ENCODE measurements at regions not wholly inside any gene's neighbourhood (a gene's known extent, or its start where the extent isn't known, plus 50 kb on each side); places are given as distances from the start of the nearest gene placed in this dataset.
"Not testable (repeated sequence)": the region's sequence is repeated elsewhere in the genome, so short reads cannot be mapped to it uniquely, and the experiment has no call there.

GRCh38 chr5:26386532-26386931 lies 651.9 kb downstream of the CDH9 start:
- no peak for DNase-seq

GRCh38 chr5:26364624-26365023 lies 673.8 kb downstream of the CDH9 start:
- DNase-seq: not testable (repeated sequence)

- DNase-seq: no peak
Measured at GRCh38 chr5:26343801-26344325, 694.5 kb downstream of the CDH9 start.

- no peak for DNase-seq
Measured at GRCh38 chr5:26339576-26339975, 698.8 kb downstream of the CDH9 start.

GRCh38 chr5:26329562-26330189 lies 708.7 kb downstream of the CDH9 start:
- no peak for DNase-seq

- DNase-seq: no peak
Measured at GRCh38 chr5:26326153-26326759, 712.1 kb downstream of the CDH9 start.

GRCh38 chr5:26325432-26325831 lies 713.0 kb downstream of the CDH9 start:
- DNase-seq: not testable (repeated sequence)

GRCh38 chr5:26324273-26324895 lies 714.0 kb downstream of the CDH9 start:
- not testable (repeated sequence) for DNase-seq

GRCh38 chr5:26323794-26324193 lies 714.6 kb downstream of the CDH9 start:
- no peak for DNase-seq

- DNase-seq: no peak
Measured at GRCh38 chr5:26321278-26321677, 717.1 kb downstream of the CDH9 start.

GRCh38 chr5:26310415-26310814 lies 728.0 kb downstream of the CDH9 start:
- DNase-seq: no peak

GRCh38 chr5:26295541-26295940 lies 742.8 kb downstream of the CDH9 start:
- DNase-seq: no peak

- no peak for DNase-seq
Measured at GRCh38 chr5:26282190-26282589, 756.2 kb downstream of the CDH9 start.

GRCh38 chr5:26278078-26278477 lies 760.3 kb downstream of the CDH9 start:
- no peak for DNase-seq

- no peak for DNase-seq
Measured at GRCh38 chr5:26259081-26259480, 779.3 kb downstream of the CDH9 start.

- no peak for DNase-seq
Measured at GRCh38 chr5:26245321-26245720, 793.1 kb downstream of the CDH9 start.

GRCh38 chr5:26239588-26239987 lies 798.8 kb downstream of the CDH9 start:
- no peak for DNase-seq

GRCh38 chr5:26237489-26237888 lies 800.9 kb downstream of the CDH9 start:
- DNase-seq: no peak

- no peak for DNase-seq
Measured at GRCh38 chr5:26236936-26237335, 801.5 kb downstream of the CDH9 start.

- no peak for DNase-seq
Measured at GRCh38 chr5:26232706-26233105, 805.7 kb downstream of the CDH9 start.

GRCh38 chr5:26231316-26231715 lies 807.1 kb downstream of the CDH9 start:
- DNase-seq: no peak

GRCh38 chr5:26229848-26230247 lies 808.5 kb downstream of the CDH9 start:
- DNase-seq: no peak

- DNase-seq: no peak
Measured at GRCh38 chr5:26227245-26227644, 811.1 kb downstream of the CDH9 start.

- DNase-seq: no peak
Measured at GRCh38 chr5:26205121-26205520, 833.3 kb downstream of the CDH9 start.
